HG02763 (cell line): ENCODE measurements at regions not wholly inside any gene's neighbourhood (a gene's known extent, or its start where the extent isn't known, plus 50 kb on each side); places are given as distances from the start of the nearest gene placed in this dataset.
A peak's percentile ranks its signal among the peaks of the same experiment; 100 is the strongest.

ENCODE experiments used
- ATAC-seq: cut with Tn5 transposase; IDR thresholded peaks from one replicate; pipeline ENCODE4 v1.9.1; 2021; ENCODE audit warnings: mild to moderate bottlenecking, moderate library complexity; ENCODE audit not compliant: unreplicated experiment

GRCh38 chr18:34077599-34077998 is 147.1 kb downstream of the NOL4 start:
- ATAC-seq, result no peak

GRCh38 chr18:34075963-34076860 is 148.5 kb downstream of the NOL4 start:
- ATAC-seq, result no peak

- no peak for ATAC-seq
Measured at GRCh38 chr18:34061226-34061625, 163.5 kb downstream of the NOL4 start.

GRCh38 chr18:34055227-34055626 is 169.5 kb downstream of the NOL4 start:
- ATAC-seq, result no peak

- no peak for ATAC-seq
Measured at GRCh38 chr18:34050661-34051060, 174.1 kb downstream of the NOL4 start.

- ATAC-seq, result no peak
Measured at GRCh38 chr18:34049511-34049910, 175.2 kb downstream of the NOL4 start.

- no peak for ATAC-seq
Measured at GRCh38 chr18:34048423-34048822, 176.3 kb downstream of the NOL4 start.

GRCh38 chr18:34042423-34043146 is 182.1 kb downstream of the NOL4 start:
- ATAC-seq, result no peak

GRCh38 chr18:34039611-34040010 is 185.1 kb downstream of the NOL4 start:
- no peak for ATAC-seq

GRCh38 chr18:34039201-34039600 is 185.5 kb downstream of the NOL4 start:
- peak; percentile 78 for ATAC-seq

- ATAC-seq, result no peak
Measured at GRCh38 chr18:34038086-34038485, 186.6 kb downstream of the NOL4 start.

- ATAC-seq, result no peak
Measured at GRCh38 chr18:34033968-34034367, 190.7 kb downstream of the NOL4 start.

- no peak for ATAC-seq
Measured at GRCh38 chr18:34031810-34032209, 192.9 kb downstream of the NOL4 start.

- no peak for ATAC-seq
Measured at GRCh38 chr18:34028324-34028723, 196.4 kb downstream of the NOL4 start.

GRCh38 chr18:34025191-34025801 is 199.4 kb downstream of the NOL4 start:
- no peak for ATAC-seq

- no peak for ATAC-seq
Measured at GRCh38 chr18:34023471-34023870, 201.2 kb downstream of the NOL4 start.

GRCh38 chr18:34018336-34018735 is 206.4 kb downstream of the NOL4 start:
- no peak for ATAC-seq

- ATAC-seq, result no peak
Measured at GRCh38 chr18:34003687-34004086, 221.0 kb downstream of the NOL4 start.

- ATAC-seq, result no peak
Measured at GRCh38 chr18:34002130-34002529, 222.6 kb downstream of the NOL4 start.

GRCh38 chr18:34001376-34001775 is 223.3 kb downstream of the NOL4 start:
- no peak for ATAC-seq

- no peak for ATAC-seq
Measured at GRCh38 chr18:33987206-33987605, 237.5 kb downstream of the NOL4 start.

- ATAC-seq, result no peak
Measured at GRCh38 chr18:33983126-33983525, 241.6 kb downstream of the NOL4 start.
